K562 (cell line): ENCODE measurements at regions not wholly inside any gene's neighbourhood (a gene's known extent, or its start where the extent isn't known, plus 50 kb on each side); places are given as distances from the start of the nearest gene placed in this dataset.

ENCODE experiments used
- ATAC-seq: fragments of 200-7000 bp; cut with Tn5 transposase; 3 replicates; pipeline ENCODE4 v1.9.1; 2020; ENCODE audit warnings: moderate library complexity
- BruUV-seq: library from RNA; stranded (reverse); fragments of 400-500 nt; replicated peaks from 2 replicates; lab custom pipeline; 2021; lab: Mats Ljungman, UMichigan
- CTCF ChIA-PET: fragments of 300-600 bp; formaldehyde crosslinking; extraction: SDS; loops from one replicate; lab custom pipeline; 2021; ENCODE audit warnings: low intra/inter-chr PET ratio; lab: Yijun Ruan, JAX
- POLR2A ChIA-PET: fragments of 300-600, 350-650 bp; sonication (Branson Sonifier 250); formaldehyde crosslinking; extraction: SDS; loops from one replicate; lab custom pipeline; 2021; ENCODE audit warnings: antibody characterized with exemption, inconsistent platforms; lab: Yijun Ruan, JAX
- DNase-seq, 4 experiments: peaks; one replicate each; pipeline versions ENCODE4 v3.0.0 to v3.0.0-alpha.2; 2011 to 2018; ENCODE audit warnings: low spot score in 3 of 4, mixed read lengths in 3 of 4; ENCODE audit errors: extremely low read depth in 1 of 4
- FAIRE-seq: peaks from 2 replicates; lab custom pipeline; 2011; peaks lifted over from hg19 to GRCh38; lab: Jason Lieb, UNC
- H2AFZ ChIP-seq: 2 replicates; pipeline ENCODE4 v1.6.0; 2011; ENCODE audit warnings: low read depth, low read length, control low read depth, inconsistent platforms
- H3K27ac ChIP-seq: fragments of 200-600 bp; 3 replicates; pipeline ENCODE4 v1.8.0; 2011; ENCODE audit warnings: low read depth, mild to moderate bottlenecking, control low read depth, inconsistent platforms, low read length, moderate library complexity, mixed read lengths; ENCODE audit errors: extremely low read depth
- H3K27me3 ChIP-seq, 2 experiments: fragments of 300-600 bp in 1 of 2; 2 replicates in 1 of 2; 3 replicates in 1 of 2; pipeline versions ENCODE4 v1.6.0 to v1.8.0; 2011; ENCODE audit warnings: inconsistent platforms in 2 of 2, low read length in 2 of 2, mild to moderate bottlenecking in 1 of 2, mixed read lengths in 1 of 2, moderate library complexity in 1 of 2; ENCODE audit not compliant: control insufficient read depth in 2 of 2, insufficient read depth in 2 of 2
- H3K36me3 ChIP-seq: fragments of 300-600 bp; 3 replicates; pipeline ENCODE4 v1.8.0; 2011; ENCODE audit warnings: mild to moderate bottlenecking, low read length, inconsistent platforms; ENCODE audit not compliant: control insufficient read depth, insufficient read depth
- H3K4me1 ChIP-seq, 2 experiments: fragments of 200-600 bp in 1 of 2; replicated peaks in 1 of 2; 2 replicates in 1 of 2; 3 replicates in 1 of 2; pipeline versions ENCODE4 v1.5.1 to v1.8.0; 2011; ENCODE audit warnings: inconsistent platforms in 2 of 2, low read length in 2 of 2, mild to moderate bottlenecking in 1 of 2, mixed read lengths in 1 of 2, moderate library complexity in 1 of 2; ENCODE audit not compliant: control insufficient read depth in 2 of 2, insufficient read depth in 2 of 2
- H3K4me2 ChIP-seq: 2 replicates; pipeline ENCODE4 v1.6.1; 2011; ENCODE audit warnings: low read length, control low read depth, inconsistent platforms, mixed read lengths; ENCODE audit not compliant: insufficient read depth
- H3K4me3 ChIP-seq: fragments of 200-600 bp; sonication (generic), shearing (Covaris generic); 2 replicates; pipeline ENCODE4 v1.5.1; 2016; ENCODE audit warnings: control low read depth, inconsistent platforms
- H3K79me2 ChIP-seq: fragments of 200-600 bp; 3 replicates; pipeline ENCODE4 v1.8.0; 2011; ENCODE audit warnings: low read length, inconsistent platforms; ENCODE audit not compliant: control insufficient read depth, insufficient read depth
- H3K9ac ChIP-seq, 2 experiments: 2 replicates each; pipeline versions ENCODE4 v1.6.0 to v1.6.1; 2011; ENCODE audit warnings: low read depth in 2 of 2, low read length in 2 of 2, control low read depth in 1 of 2, inconsistent platforms in 1 of 2, mild to moderate bottlenecking in 1 of 2, mixed read lengths in 1 of 2; ENCODE audit not compliant: insufficient read depth in 1 of 2
- H3K9me1 ChIP-seq: one replicate; pipeline ENCODE4 v1.6.0; 2011; ENCODE audit warnings: inconsistent platforms, mild to moderate bottlenecking, low read length, moderate library complexity; ENCODE audit not compliant: control insufficient read depth, insufficient read depth
- H3K9me3 ChIP-seq: replicated peaks from 2 replicates; pipeline ENCODE4 v1.5.1; 2011; ENCODE audit warnings: low read depth, low read length, inconsistent platforms; ENCODE audit not compliant: control insufficient read depth, insufficient read depth
- H4K20me1 ChIP-seq: replicated peaks from 2 replicates; pipeline ENCODE4 v1.6.1; 2011; ENCODE audit warnings: low read length, inconsistent platforms, mixed read lengths; ENCODE audit not compliant: control insufficient read depth, insufficient read depth
- CBX1 ChIP-seq: sonication (generic); IDR thresholded peaks from 2 replicates; pipeline ENCODE4 v1.6.1; 2016; ENCODE audit warnings: antibody characterized with exemption, low read depth, mild to moderate bottlenecking
- CREB1 ChIP-seq, 2 experiments: sonication (generic) in 1 of 2; formaldehyde crosslinking in 1 of 2; IDR thresholded peaks; 2 replicates each; pipeline versions ENCODE4 v1.6.1 to v1.8.0; 2012 to 2022; ENCODE audit warnings: inconsistent platforms in 1 of 2, mild to moderate bottlenecking in 1 of 2, missing genetic modification reagents in 1 of 2, moderate library complexity in 1 of 2
- ERF ChIP-seq: fragments of 450-650 bp; formaldehyde crosslinking; IDR thresholded peaks from 2 replicates; pipeline ENCODE4 v1.4.0; 2020; ENCODE audit warnings: mild to moderate bottlenecking, mixed read lengths
- FOXK2 ChIP-seq, 2 experiments: fragments of 450-650 bp; IDR thresholded peaks in 1 of 2; conservative IDR thresholded peaks in 1 of 2; 2 replicates each; pipeline ENCODE4 v1.6.1; 2016; ENCODE audit warnings: low read depth in 2 of 2, mild to moderate bottlenecking in 1 of 2
- HMG20A ChIP-seq: fragments of 450-650 bp; formaldehyde crosslinking; conservative IDR thresholded peaks from 2 replicates; pipeline ENCODE4 v1.4.0; 2020; ENCODE audit warnings: mild to moderate bottlenecking, mixed read lengths
- JUN ChIP-seq, 2 experiments: sonication (generic) in 1 of 2; formaldehyde crosslinking in 1 of 2; IDR thresholded peaks; 2 replicates each; pipeline versions ENCODE4 v1.6.1 to v1.8.0; 2012 to 2022; ENCODE audit warnings: borderline replicate concordance in 2 of 2, mild to moderate bottlenecking in 2 of 2, improper control_type of control experiment in 1 of 2, low read depth in 1 of 2, low read length in 1 of 2, missing genetic modification reagents in 1 of 2
- MECOM ChIP-seq: fragments of 250-450 bp; sonication (Bioruptor Pico); IDR thresholded peaks from 2 replicates; pipeline ENCODE4 v1.8.0; 2022; ENCODE audit warnings: inconsistent platforms
- NFIX ChIP-seq: fragments of 250-450 bp; sonication (Bioruptor Pico); IDR thresholded peaks from 2 replicates; pipeline ENCODE4 v1.4.0; 2020; ENCODE audit warnings: low read depth, mild to moderate bottlenecking, moderate library complexity
- RFX1 ChIP-seq: fragments of 450-650 bp; IDR thresholded peaks from 2 replicates; pipeline ENCODE4 v1.6.1; 2016; ENCODE audit warnings: mild to moderate bottlenecking, moderate library complexity
- RFX7 ChIP-seq: fragments of 250-450 bp; sonication (Bioruptor Pico); IDR thresholded peaks from 2 replicates; pipeline ENCODE4 v1.5.1; 2021; ENCODE audit warnings: mild to moderate bottlenecking
- RNF2 ChIP-seq: sonication (generic); IDR thresholded peaks from 2 replicates; pipeline ENCODE4 v1.6.1; 2016
- SMAD4 ChIP-seq: fragments of 250-450 bp; sonication (Bioruptor Pico); conservative IDR thresholded peaks from 2 replicates; pipeline ENCODE4 v1.8.0; 2021; ENCODE audit warnings: inconsistent platforms, mild to moderate bottlenecking, moderate library complexity
- SMARCC2 ChIP-seq: fragments of 450-650 bp; IDR thresholded peaks from 2 replicates; pipeline ENCODE4 v1.6.1; 2017; ENCODE audit warnings: antibody characterized with exemption, moderate library complexity, mild to moderate bottlenecking, low read depth
- SMARCE1 ChIP-seq: fragments of 450-650 bp; IDR thresholded peaks from 2 replicates; pipeline ENCODE4 v1.7.1; 2016; ENCODE audit warnings: mild to moderate bottlenecking
- TAF15 ChIP-seq: fragments of 200-400 bp; formaldehyde crosslinking; IDR thresholded peaks from 2 replicates; pipeline ENCODE4 v1.6.1; 2017; ENCODE audit warnings: mild to moderate bottlenecking, low read depth, low read length, moderate library complexity
- ZNF121 ChIP-seq: sonication (generic); formaldehyde crosslinking; conservative IDR thresholded peaks from 2 replicates; pipeline ENCODE4 v1.8.0; 2022; ENCODE audit warnings: missing genetic modification reagents
- ZNF280A ChIP-seq: fragments of 450-650 bp; IDR thresholded peaks from 2 replicates; pipeline ENCODE4 v1.6.1; 2018; ENCODE audit warnings: mild to moderate bottlenecking, low read depth; ENCODE audit not compliant: partially characterized antibody
- ZNF639 ChIP-seq, 2 experiments: fragments of 200-800 bp in 1 of 2; sonication (Bioruptor generic) in 1 of 2; sonication (generic) in 1 of 2; formaldehyde crosslinking in 1 of 2; IDR thresholded peaks in 1 of 2; conservative IDR thresholded peaks in 1 of 2; 2 replicates each; pipeline versions ENCODE4 v1.5.0 to v1.6.1; 2016 to 2020; ENCODE audit warnings: missing compliant biosample characterization in 1 of 2, missing genetic modification characterization in 1 of 2, missing genetic modification reagents in 1 of 2
- ZNF695 ChIP-seq: fragments of 450-650 bp; formaldehyde crosslinking; IDR thresholded peaks from 2 replicates; pipeline ENCODE4 v1.4.0; 2020; ENCODE audit warnings: mild to moderate bottlenecking, moderate library complexity
- ZNF764 ChIP-seq: fragments of 250-450 bp; sonication (Bioruptor Pico); IDR thresholded peaks from 2 replicates; pipeline ENCODE4 v1.4.0; 2020; ENCODE audit warnings: low read depth, mild to moderate bottlenecking, moderate library complexity
- ZNF77 ChIP-seq: fragments of 250-450 bp; sonication (Bioruptor Pico); IDR thresholded peaks from 2 replicates; pipeline ENCODE4 v1.5.0; 2020
- WGBS: fragments of 100-300 bp; shearing (Covaris generic); methylation state at CpG from one replicate; pipeline ENCODE4 v1.1.6; 2016; ENCODE audit warnings: low coverage, mixed read lengths; ENCODE audit not compliant: insufficient coverage; ENCODE audit errors: missing lambda C conversion rate; 5-methylcytosine and 5-hydroxymethylcytosine counted together
- in situ Hi-C: fragments of 300-500 bp; cut with MboI; formaldehyde crosslinking; loops from 4 replicates; pipeline ENCODE4 v1.15.0; 2018; ENCODE audit warnings: inconsistent platforms, mixed read lengths
- intact Hi-C: fragments of 100-400 bp; cut with micrococcal nuclease; formaldehyde crosslinking; loops from 2 replicates; pipeline ENCODE4 v1.14.2; 2022

- TF ChIP-seq ZNF639 (CRISPR knock-in tag; conservative IDR thresholded peaks at IDR 0.05 in 1 of 2, IDR thresholded peaks at IDR 0.05 in 1 of 2) (no peak), ZNF280A (no peak), ZNF764 (no peak)
- TF ChIP-seq, all 486 proteins: peak for 0
Measured at GRCh38 chr5:106690585-106690984, 980.2 kb downstream of the EFNA5 start (continued).

GRCh38 chr5:106680330-106680729 lies 990.4 kb downstream of the EFNA5 start:
- no peak overlapping the region for H3K4me2 ChIP-seq

More at GRCh38 chr5:106680330-106680729, 990.4 kb downstream of the EFNA5 start:
- no peaks in the 10 kb centered on the region for H3K9me3 ChIP-seq
- no peaks in the 10 kb centered on the region for H3K4me1 ChIP-seq
- POLR2A ChIA-PET, result no interaction called here
- no peaks in the 10 kb centered on the region for H4K20me1 ChIP-seq
- BruUV-seq, result no TSS peak
- no peaks in the 10 kb centered on the region for H3K27me3 ChIP-seq
- intact Hi-C loops (no loop called here), in situ Hi-C loops (no loop called here)
- TF ChIP-seq CBX1, result no peak
- no peak for TF ChIP-seq ZNF77 (CRISPR knock-in tag)
- no peak for TF ChIP-seq RNF2
- no peak for TF ChIP-seq CREB1 (IDR thresholded peaks at IDR 0.05)
- no peak for TF ChIP-seq CREB1 (CRISPR knock-in tag; IDR thresholded peaks at IDR 0.05)
- TF ChIP-seq SMARCE1, result no peak
- no peak for TF ChIP-seq MECOM (CRISPR knock-in tag)
- TF ChIP-seq HMG20A (CRISPR knock-in tag), result no peak
- no peak for TF ChIP-seq ZNF695 (CRISPR knock-in tag)
- TF ChIP-seq RFX1, result no peak
- TF ChIP-seq NFIX (CRISPR knock-in tag), result no peak
- TF ChIP-seq JUN (IDR thresholded peaks at IDR 0.05; ENCODE audit: borderline replicate concordance, low read depth, low read length), result no peak
- no peak for TF ChIP-seq JUN (CRISPR knock-in tag; IDR thresholded peaks at IDR 0.05; ENCODE audit: borderline replicate concordance)
- TF ChIP-seq ZNF121, result no peak
- TF ChIP-seq ERF (CRISPR knock-in tag), result no peak
- TF ChIP-seq FOXK2 (conservative IDR thresholded peaks at IDR 0.05 in 1 of 2, IDR thresholded peaks at IDR 0.05 in 1 of 2; ENCODE audit: low read depth in 2 of 2), result no peak
- no peak for TF ChIP-seq RFX7 (CRISPR knock-in tag)
- TF ChIP-seq SMAD4 (CRISPR knock-in tag), result no peak
- no peak for TF ChIP-seq SMARCC2
- TF ChIP-seq TAF15, result no peak
- CTCF ChIA-PET, result no interaction called here
- H3K9ac ChIP-seq, result no peak overlapping the region
- no peak overlapping the region for H3K4me3 ChIP-seq
- H2AFZ ChIP-seq, result no peak overlapping the region
- WGBS, result 8% methylated on average over 1 of the region's 1 CpG
- DNase-seq (no peak), FAIRE-seq (no peak), ATAC-seq (no peak)
- no peaks in the 10 kb centered on the region for H3K9me1 ChIP-seq
- no peaks in the 10 kb centered on the region for H3K79me2 ChIP-seq
- H3K36me3 ChIP-seq, result no peaks in the 10 kb centered on the region
- H3K27ac ChIP-seq, result no peak overlapping the region
